WTC11 (cell line): ENCODE measurements at regions not wholly inside any gene's neighbourhood (a gene's known extent, or its start where the extent isn't known, plus 50 kb on each side); places are given as distances from the start of the nearest gene placed in this dataset.

Source experiments
- ATAC-seq: fragments of 200-7000 bp; cut with Tn5 transposase; 2 replicates; pipeline ENCODE4 v1.10.0; 2021; ENCODE audit warnings: mild to moderate bottlenecking, moderate library complexity
- CTCF ChIA-PET: fragments of 300-600 bp; sonication (Branson Sonifier 250); formaldehyde crosslinking; loops from one replicate; lab custom pipeline; 2021; ENCODE audit warnings: antibody characterized with exemption; lab: Charles Lee
- POLR2A ChIA-PET: fragments of 350-600 bp; sonication (Branson Sonifier 250); formaldehyde crosslinking; loops from one replicate; lab custom pipeline; 2021; ENCODE audit warnings: antibody characterized with exemption; lab: Charles Lee
- DNase-seq: peaks from one replicate; pipeline ENCODE4 v3.0.0; 2021; ENCODE audit warnings: low spot score
- H3K27ac Mint-ChIP-seq: 2 replicates; pipeline ENCODE4 v1.8.0; 2021; ENCODE audit warnings: mixed read lengths
- H3K27me3 Mint-ChIP-seq: 2 replicates; pipeline ENCODE4 v1.8.0; 2021; ENCODE audit warnings: low read depth, mild to moderate bottlenecking, moderate library complexity, mixed read lengths
- H3K36me3 Mint-ChIP-seq: 2 replicates; pipeline ENCODE4 v1.8.0; 2021; ENCODE audit warnings: mixed read lengths
- H3K4me1 Mint-ChIP-seq: 2 replicates; pipeline ENCODE4 v1.8.0; 2022; ENCODE audit warnings: mixed read lengths
- H3K4me3 Mint-ChIP-seq: 2 replicates; pipeline ENCODE4 v1.8.0; 2021; ENCODE audit warnings: mild to moderate bottlenecking, moderate library complexity, mixed read lengths
- H3K9me3 Mint-ChIP-seq: 2 replicates; pipeline ENCODE4 v1.8.0; 2021; ENCODE audit warnings: mixed read lengths
- AFF4 ChIP-seq: sonication (generic); formaldehyde crosslinking; IDR thresholded peaks from 2 replicates; pipeline ENCODE4 v1.8.1; 2023; ENCODE audit warnings: mild to moderate bottlenecking, missing genetic modification reagents, borderline replicate concordance
- AR ChIP-seq: fragments of 250-450 bp; sonication (Bioruptor Pico); IDR thresholded peaks from 2 replicates; pipeline ENCODE4 v1.9.0; 2021; ENCODE audit warnings: mild to moderate bottlenecking
- CDX4 ChIP-seq: fragments of 250-450 bp; sonication (Bioruptor Pico); IDR thresholded peaks from 2 replicates; pipeline ENCODE4 v1.9.0; 2021; ENCODE audit warnings: moderate library complexity, mild to moderate bottlenecking, inconsistent platforms, borderline replicate concordance
- MLX ChIP-seq: sonication (generic); formaldehyde crosslinking; IDR thresholded peaks from 2 replicates; pipeline ENCODE4 v1.8.1; 2023; ENCODE audit warnings: mild to moderate bottlenecking, missing genetic modification reagents, moderate library complexity
- MXD4 ChIP-seq: fragments of 250-450 bp; sonication (Bioruptor Pico); IDR thresholded peaks from 2 replicates; pipeline ENCODE4 v1.8.0; 2021; ENCODE audit warnings: mild to moderate bottlenecking, moderate library complexity, borderline replicate concordance
- PRRX2 ChIP-seq: fragments of 250-450 bp; sonication (Bioruptor Pico); IDR thresholded peaks from 2 replicates; pipeline ENCODE4 v1.8.0; 2021; ENCODE audit warnings: mild to moderate bottlenecking
- STAT6 ChIP-seq: sonication (generic); formaldehyde crosslinking; conservative IDR thresholded peaks from 2 replicates; pipeline ENCODE4 v1.8.1; 2023; ENCODE audit warnings: mild to moderate bottlenecking, low read depth, missing genetic modification reagents, moderate library complexity
- TF ChIP-seq, protein P1 (sequence below): sonication (generic); formaldehyde crosslinking; conservative IDR thresholded peaks from 2 replicates; pipeline ENCODE4 v1.8.1; 2022; ENCODE audit warnings: mild to moderate bottlenecking, missing genetic modification reagents
- TF ChIP-seq, protein P2 (sequence below): fragments of 250-450 bp; sonication (Bioruptor Pico); IDR thresholded peaks from 2 replicates; pipeline ENCODE4 v1.9.0; 2021; ENCODE audit warnings: mild to moderate bottlenecking, borderline replicate concordance

GRCh38 chr2:222146488-222146887 is 152.3 kb downstream of the PAX3 start:
- POLR2A ChIA-PET = no interaction called here
- Mint-ChIP-seq H3K36me3 (no peaks in the 10 kb centered on the region), H3K27me3 (no peaks in the 10 kb centered on the region; the same call in 1 of the 2 replicates), H3K4me3 (no peak overlapping the region), H3K4me1 (no peaks in the 10 kb centered on the region), H3K9me3 (peaks cover 10% of the 10 kb centered on the region; the same call in 1 of the 2 replicates), H3K27ac (no peak overlapping the region)
- no peak for ATAC-seq
- CTCF ChIA-PET = no interaction called here
- no peak for DNase-seq
- TF ChIP-seq AFF4 (CRISPR knock-in tag) (no peak), AR (CRISPR knock-in tag) (no peak), PRRX2 (CRISPR knock-in tag) (no peak), STAT6 (CRISPR knock-in tag) (no peak), MLX (CRISPR knock-in tag) (no peak), CDX4 (CRISPR knock-in tag) (no peak), MXD4 (no peak)
- TF ChIP-seq, protein P1, sequence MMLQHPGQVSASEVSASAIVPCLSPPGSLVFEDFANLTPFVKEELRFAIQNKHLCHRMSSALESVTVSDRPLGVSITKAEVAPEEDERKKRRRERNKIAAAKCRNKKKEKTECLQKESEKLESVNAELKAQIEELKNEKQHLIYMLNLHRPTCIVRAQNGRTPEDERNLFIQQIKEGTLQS (CRISPR knock-in tag) = no peak
- TF ChIP-seq, protein P2, sequence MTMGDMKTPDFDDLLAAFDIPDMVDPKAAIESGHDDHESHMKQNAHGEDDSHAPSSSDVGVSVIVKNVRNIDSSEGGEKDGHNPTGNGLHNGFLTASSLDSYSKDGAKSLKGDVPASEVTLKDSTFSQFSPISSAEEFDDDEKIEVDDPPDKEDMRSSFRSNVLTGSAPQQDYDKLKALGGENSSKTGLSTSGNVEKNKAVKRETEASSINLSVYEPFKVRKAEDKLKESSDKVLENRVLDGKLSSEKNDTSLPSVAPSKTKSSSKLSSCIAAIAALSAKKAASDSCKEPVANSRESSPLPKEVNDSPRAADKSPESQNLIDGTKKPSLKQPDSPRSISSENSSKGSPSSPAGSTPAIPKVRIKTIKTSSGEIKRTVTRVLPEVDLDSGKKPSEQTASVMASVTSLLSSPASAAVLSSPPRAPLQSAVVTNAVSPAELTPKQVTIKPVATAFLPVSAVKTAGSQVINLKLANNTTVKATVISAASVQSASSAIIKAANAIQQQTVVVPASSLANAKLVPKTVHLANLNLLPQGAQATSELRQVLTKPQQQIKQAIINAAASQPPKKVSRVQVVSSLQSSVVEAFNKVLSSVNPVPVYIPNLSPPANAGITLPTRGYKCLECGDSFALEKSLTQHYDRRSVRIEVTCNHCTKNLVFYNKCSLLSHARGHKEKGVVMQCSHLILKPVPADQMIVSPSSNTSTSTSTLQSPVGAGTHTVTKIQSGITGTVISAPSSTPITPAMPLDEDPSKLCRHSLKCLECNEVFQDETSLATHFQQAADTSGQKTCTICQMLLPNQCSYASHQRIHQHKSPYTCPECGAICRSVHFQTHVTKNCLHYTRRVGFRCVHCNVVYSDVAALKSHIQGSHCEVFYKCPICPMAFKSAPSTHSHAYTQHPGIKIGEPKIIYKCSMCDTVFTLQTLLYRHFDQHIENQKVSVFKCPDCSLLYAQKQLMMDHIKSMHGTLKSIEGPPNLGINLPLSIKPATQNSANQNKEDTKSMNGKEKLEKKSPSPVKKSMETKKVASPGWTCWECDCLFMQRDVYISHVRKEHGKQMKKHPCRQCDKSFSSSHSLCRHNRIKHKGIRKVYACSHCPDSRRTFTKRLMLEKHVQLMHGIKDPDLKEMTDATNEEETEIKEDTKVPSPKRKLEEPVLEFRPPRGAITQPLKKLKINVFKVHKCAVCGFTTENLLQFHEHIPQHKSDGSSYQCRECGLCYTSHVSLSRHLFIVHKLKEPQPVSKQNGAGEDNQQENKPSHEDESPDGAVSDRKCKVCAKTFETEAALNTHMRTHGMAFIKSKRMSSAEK (CRISPR knock-in tag) = no peak
